T-cell (primary cell): ENCODE measurements at regions not wholly inside any gene's neighbourhood (a gene's known extent, or its start where the extent isn't known, plus 50 kb on each side); places are given as distances from the start of the nearest gene placed in this dataset.

Experiments
- ATAC-seq, 4 experiments: fragments of 200-7000 bp in 3 of 4; fragments of 150-1000 bp in 1 of 4; cut with Tn5 transposase; replicated peaks in 1 of 4; 1 replicate in 3 of 4; 2 replicates in 1 of 4; pipeline ENCODE4 v1.10.0; 2021; ENCODE audit warnings: moderate library complexity in 3 of 4, mild to moderate bottlenecking in 2 of 4, moderate number of reproducible peaks in 1 of 4
- CTCF ChIA-PET, 2 donors: fragments of 300-600 bp; sonication (Branson Sonifier 250); formaldehyde crosslinking; loops; one replicate each; lab custom pipeline; 2022; ENCODE audit warnings: antibody characterized with exemption in 2 of 2; lab: Charles Lee
- POLR2A ChIA-PET, 2 donors: fragments of 300-600 bp; sonication (Branson Sonifier 250); formaldehyde crosslinking; loops; one replicate each; lab custom pipeline; 2022; ENCODE audit warnings: antibody characterized with exemption in 2 of 2; lab: Charles Lee
- DNase-seq, 35 experiments: peaks; one replicate each; pipeline versions ENCODE4 v3.0.0 to v3.0.0-alpha.2; 2013 to 2023
- H3K27ac ChIP-seq: one replicate; pipeline ENCODE4 v1.5.1; 2013; ENCODE audit warnings: low read length
- H3K27me3 ChIP-seq, 2 experiments: replicated peaks in 1 of 2; 1 replicate in 1 of 2; 2 replicates in 1 of 2; pipeline versions ENCODE4 v1.6.1 to v1.7.0; 2013; ENCODE audit warnings: low read length in 1 of 2, mixed read lengths in 1 of 2; ENCODE audit not compliant: control insufficient read depth in 2 of 2, insufficient read depth in 2 of 2; ENCODE audit errors: extremely low read depth in 1 of 2
- H3K36me3 ChIP-seq, 2 donors: 1 replicate in 1 of 2; 2 replicates in 1 of 2; pipeline versions ENCODE4 v1.6.1 to v1.7.0; 2013; ENCODE audit warnings: low read length in 1 of 2; ENCODE audit not compliant: control insufficient read depth in 2 of 2, insufficient read depth in 1 of 2; ENCODE audit errors: extremely low read depth in 1 of 2
- H3K4me1 ChIP-seq, 2 experiments: 1 replicate in 1 of 2; 2 replicates in 1 of 2; pipeline versions ENCODE4 v1.6.1 to v1.7.0; 2013; ENCODE audit warnings: low read length in 2 of 2, mixed read lengths in 1 of 2; ENCODE audit not compliant: insufficient read depth in 2 of 2, control insufficient read depth in 1 of 2; ENCODE audit errors: extremely low read depth in 1 of 2
- H3K4me3 ChIP-seq, 2 donors: 1 replicate in 1 of 2; 2 replicates in 1 of 2; pipeline versions ENCODE4 v1.5.1 to v1.7.0; 2013; ENCODE audit warnings: mild to moderate bottlenecking in 2 of 2, low read length in 1 of 2, moderate library complexity in 1 of 2; ENCODE audit not compliant: control insufficient read depth in 1 of 2; ENCODE audit errors: extremely low read depth in 1 of 2
- H3K9me3 ChIP-seq: 2 replicates; pipeline ENCODE4 v1.7.0; 2013
- H3K27ac Mint-ChIP-seq, 2 donors: one replicate each; pipeline ENCODE4 v1.8.0; 2020 to 2021; ENCODE audit warnings: mild to moderate bottlenecking in 2 of 2, mixed read lengths in 2 of 2
- H3K27me3 Mint-ChIP-seq, 2 donors: one replicate each; pipeline ENCODE4 v1.8.0; 2021 to 2022; ENCODE audit warnings: mixed read lengths in 2 of 2
- H3K36me3 Mint-ChIP-seq: one replicate; pipeline ENCODE4 v1.8.0; 2021; ENCODE audit warnings: mixed read lengths
- H3K4me1 Mint-ChIP-seq, 3 donors: one replicate each; pipeline ENCODE4 v1.8.0; 2020 to 2022; ENCODE audit warnings: mixed read lengths in 3 of 3, mild to moderate bottlenecking in 1 of 3
- H3K4me3 Mint-ChIP-seq, 3 donors: one replicate each; pipeline ENCODE4 v1.8.0; 2020 to 2022; ENCODE audit warnings: mild to moderate bottlenecking in 3 of 3, mixed read lengths in 3 of 3, moderate library complexity in 3 of 3
- H3K9me3 Mint-ChIP-seq, 3 donors: one replicate each; pipeline ENCODE4 v1.8.0; 2020 to 2022; ENCODE audit warnings: mixed read lengths in 3 of 3
- WGBS: methylation state at CpG from one replicate; pipeline ENCODE4 v1.1.5; 2013; ENCODE audit warnings: missing lambda C conversion rate; ENCODE audit not compliant: insufficient coverage; 5-methylcytosine and 5-hydroxymethylcytosine counted together

- POLR2A ChIA-PET, result no interaction called here
- Histone ChIP-seq H3K36me3 (no peaks in the 10 kb centered on the region), H3K27ac (no peak overlapping the region), H3K4me1 (no peaks in the 10 kb centered on the region), H3K27me3 (no peaks in the 10 kb centered on the region), H3K4me3 (no peak overlapping the region), H3K9me3 (no peaks in the 10 kb centered on the region)
- Mint-ChIP-seq H3K4me1 (no peaks in the 10 kb centered on the region), H3K36me3 (no peaks in the 10 kb centered on the region), H3K9me3 (peaks cover 0 to 5% (median 0%) of the 10 kb centered on the region in 3 donors), H3K4me3 (no peak overlapping the region), H3K27me3 (no peaks in the 10 kb centered on the region), H3K27ac (no peak overlapping the region)
- no CpG with 5 or more reads among the region's 4 CpGs for WGBS
- CTCF ChIA-PET, result interaction anchor here (0.6 to 1.9 kb wide), 5 partner anchors 10 to 677 kb away, joined by 3 to 6 read pairs (median 5); no protein-coding TSS in a partner anchor
- DNase-seq (peak in 1 of 35 experiments; percentile 1), ATAC-seq (no peak)
These were observed 101.9 kb downstream of the NOL4 start for GRCh38 chr18:34122724-34123334.

GRCh38 chr18:34121200-34121721 is 103.5 kb downstream of the NOL4 start:
- no peak overlapping the region for H3K27ac Mint-ChIP-seq
- ChIA-PET POLR2A (no interaction called here), CTCF (no interaction called here)
- Histone ChIP-seq H3K27ac (no peak overlapping the region), H3K36me3 (no peaks in the 10 kb centered on the region), H3K4me3 (no peak overlapping the region), H3K4me1 (no peaks in the 10 kb centered on the region), H3K27me3 (no peaks in the 10 kb centered on the region), H3K9me3 (no peaks in the 10 kb centered on the region)
- WGBS, result 92% methylated on average over 2 of the region's 4 CpGs
- ATAC-seq (no peak), DNase-seq (no peak)
- no peaks in the 10 kb centered on the region for H3K27me3 Mint-ChIP-seq
- no peaks in the 10 kb centered on the region for H3K4me1 Mint-ChIP-seq
- no peak overlapping the region for H3K4me3 Mint-ChIP-seq
- no peaks in the 10 kb centered on the region for H3K36me3 Mint-ChIP-seq
- peaks cover 0 to 8% (median 0%) of the 10 kb centered on the region in 3 donors for H3K9me3 Mint-ChIP-seq

- H3K4me1 Mint-ChIP-seq, result no peaks in the 10 kb centered on the region
- ChIA-PET CTCF (no interaction called here), POLR2A (no interaction called here)
- H3K9me3 Mint-ChIP-seq, result peaks cover 0 to 8% (median 0%) of the 10 kb centered on the region in 3 donors
- H3K4me3 ChIP-seq, result no peak overlapping the region
- no peak overlapping the region for H3K27ac Mint-ChIP-seq
- no CpG with 5 or more reads among the region's 1 CpG for WGBS
- no peak overlapping the region for H3K4me3 Mint-ChIP-seq
- H3K27me3 Mint-ChIP-seq, result no peaks in the 10 kb centered on the region
- no peaks in the 10 kb centered on the region for H3K36me3 Mint-ChIP-seq
- ATAC-seq (no peak), DNase-seq (no peak)
- no peaks in the 10 kb centered on the region for H3K4me1 ChIP-seq
- no peaks in the 10 kb centered on the region for H3K9me3 ChIP-seq
- no peaks in the 10 kb centered on the region for H3K27me3 ChIP-seq
- no peaks in the 10 kb centered on the region for H3K36me3 ChIP-seq
- H3K27ac ChIP-seq, result no peak overlapping the region
These were observed 104.4 kb downstream of the NOL4 start for GRCh38 chr18:34120294-34120693.

- CTCF ChIA-PET, result no interaction called here
- H3K4me1 Mint-ChIP-seq, result no peaks in the 10 kb centered on the region
- no peak overlapping the region for H3K27ac Mint-ChIP-seq
- POLR2A ChIA-PET, result no interaction called here
- no peak overlapping the region for H3K27ac ChIP-seq
- no peaks in the 10 kb centered on the region for H3K27me3 ChIP-seq
- ATAC-seq, result no peak
- H3K36me3 ChIP-seq, result no peaks in the 10 kb centered on the region
- no peak for DNase-seq
- H3K4me3 ChIP-seq, result no peak overlapping the region
- H3K36me3 Mint-ChIP-seq, result no peaks in the 10 kb centered on the region
- H3K9me3 ChIP-seq, result no peaks in the 10 kb centered on the region
- peaks cover 0 to 13% (median 3%) of the 10 kb centered on the region in 3 donors for H3K9me3 Mint-ChIP-seq
- H3K4me3 Mint-ChIP-seq, result no peak overlapping the region
- no peaks in the 10 kb centered on the region for H3K27me3 Mint-ChIP-seq
- no CpG with 5 or more reads among the region's 2 CpGs for WGBS
- H3K4me1 ChIP-seq, result no peaks in the 10 kb centered on the region
These were observed 107.4 kb downstream of the NOL4 start for GRCh38 chr18:34117319-34117718.

GRCh38 chr18:34115409-34116081 is 109.2 kb downstream of the NOL4 start:
- 100% methylated on average over 2 of the region's 5 CpGs for WGBS
- no peak for DNase-seq

GRCh38 chr18:34114996-34115395 is 109.7 kb downstream of the NOL4 start:
- H3K9me3 Mint-ChIP-seq, result peaks cover 0 to 14% (median 10%) of the 10 kb centered on the region in 3 donors
- CTCF ChIA-PET, result interaction anchor here in 1 of 2 donors (0.6 kb wide), 1 partner anchor 10 kb away, joined by 5 read pairs; no protein-coding TSS in a partner anchor

More at GRCh38 chr18:34115409-34116081, 109.2 kb downstream of the NOL4 start:
- H3K9me3 ChIP-seq, result no peaks in the 10 kb centered on the region
- H3K27ac ChIP-seq, result no peak overlapping the region
- no peaks in the 10 kb centered on the region for H3K27me3 ChIP-seq
- H3K27ac Mint-ChIP-seq, result no peak overlapping the region
- no peak for ATAC-seq
- H3K4me1 ChIP-seq, result no peaks in the 10 kb centered on the region
- no peak overlapping the region for H3K4me3 Mint-ChIP-seq
- H3K4me1 Mint-ChIP-seq, result no peaks in the 10 kb centered on the region
- no peaks in the 10 kb centered on the region for H3K36me3 Mint-ChIP-seq
- H3K36me3 ChIP-seq, result no peaks in the 10 kb centered on the region
- H3K27me3 Mint-ChIP-seq, result no peaks in the 10 kb centered on the region
- no peak overlapping the region for H3K4me3 ChIP-seq
- ChIA-PET CTCF (interaction anchor here in 1 of 2 donors (0.6 kb wide), 1 partner anchor 9 kb away, joined by 5 read pairs; no protein-coding TSS in a partner anchor), POLR2A (no interaction called here)
- H3K9me3 Mint-ChIP-seq, result peaks cover 0 to 14% (median 9%) of the 10 kb centered on the region in 3 donors

More at GRCh38 chr18:34114996-34115395, 109.7 kb downstream of the NOL4 start:
- POLR2A ChIA-PET, result no interaction called here
- 82% methylated on average over 3 of the region's 4 CpGs for WGBS
- Histone ChIP-seq H3K4me3 (no peak overlapping the region), H3K27me3 (no peaks in the 10 kb centered on the region), H3K27ac (no peak overlapping the region), H3K4me1 (no peaks in the 10 kb centered on the region), H3K9me3 (no peaks in the 10 kb centered on the region), H3K36me3 (no peaks in the 10 kb centered on the region)
- Mint-ChIP-seq H3K4me3 (no peak overlapping the region), H3K27ac (no peak overlapping the region), H3K27me3 (no peaks in the 10 kb centered on the region), H3K36me3 (no peaks in the 10 kb centered on the region), H3K4me1 (no peaks in the 10 kb centered on the region)
- DNase-seq (no peak), ATAC-seq (no peak)
